HG02610 (cell line): ENCODE measurements at regions not wholly inside any gene's neighbourhood (a gene's known extent, or its start where the extent isn't known, plus 50 kb on each side); places are given as distances from the start of the nearest gene placed in this dataset.
"Not testable (repeated sequence)": the region's sequence is repeated elsewhere in the genome, so short reads cannot be mapped to it uniquely, and the experiment has no call there.

Experiments used
- ATAC-seq: cut with Tn5 transposase; IDR thresholded peaks from one replicate; pipeline ENCODE4 v1.9.1; 2021; ENCODE audit warnings: mild to moderate bottlenecking, moderate library complexity; ENCODE audit not compliant: unreplicated experiment

DNA sequence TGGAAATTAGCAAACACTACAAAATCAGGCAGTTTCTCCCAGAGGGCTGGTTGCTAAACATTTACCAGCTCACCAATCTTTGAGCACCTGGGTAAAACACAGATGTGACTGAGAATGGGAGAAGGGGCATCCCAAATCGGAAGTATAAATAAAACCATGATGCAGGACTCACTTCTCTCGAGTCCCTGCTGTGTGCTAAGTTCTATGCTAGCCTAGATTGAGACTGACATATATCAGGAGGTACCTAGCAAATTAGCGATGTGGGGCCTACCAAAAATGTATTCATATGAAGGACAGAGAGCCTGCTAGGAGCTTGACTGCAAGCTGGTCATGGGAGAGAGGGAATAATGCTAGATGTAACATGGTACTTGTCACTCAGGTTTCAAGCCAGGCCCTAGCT is 171.9 kb upstream of the PGRMC2 start:
- peak; percentile 47 for ATAC-seq

DNA sequence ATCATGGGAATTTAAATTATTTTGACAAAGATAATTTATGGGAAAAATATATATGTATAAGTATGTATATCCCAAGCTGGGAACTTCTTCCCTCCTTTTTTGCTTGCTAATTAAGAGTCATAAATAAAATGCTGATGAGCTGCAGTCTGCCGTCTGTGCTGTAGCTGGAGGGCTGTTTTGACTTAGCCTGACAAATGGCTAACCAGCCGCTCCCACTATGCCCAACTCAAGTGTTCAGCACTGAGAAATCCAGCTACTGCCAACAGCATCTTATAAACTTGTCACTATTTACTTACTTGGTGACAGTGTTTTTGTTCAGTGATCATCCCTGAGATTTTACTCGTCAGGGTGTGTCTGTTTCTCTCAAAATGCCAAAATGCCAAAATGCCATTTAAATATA is 171.2 kb upstream of the PGRMC2 start:
- no peak for ATAC-seq

DNA sequence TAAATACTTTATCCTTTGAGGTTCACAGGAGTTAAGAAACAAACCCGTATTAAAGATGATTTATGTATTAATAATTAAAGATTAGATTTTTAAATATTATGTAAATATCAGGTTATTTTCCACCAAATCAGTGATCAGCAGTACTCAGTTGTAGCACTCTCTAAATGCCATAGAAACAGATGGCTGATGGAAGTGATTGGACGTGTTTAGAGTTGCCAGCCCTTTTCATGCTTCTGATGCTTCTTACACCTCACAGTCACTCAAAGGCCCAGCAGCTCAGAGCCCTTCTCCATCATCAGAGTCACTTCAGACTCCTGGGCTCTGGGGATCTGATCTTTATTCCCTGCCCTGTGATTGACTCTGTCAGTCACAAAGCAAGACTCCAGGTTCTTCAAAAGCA is 170.1 kb upstream of the PGRMC2 start:
- no peak for ATAC-seq

DNA sequence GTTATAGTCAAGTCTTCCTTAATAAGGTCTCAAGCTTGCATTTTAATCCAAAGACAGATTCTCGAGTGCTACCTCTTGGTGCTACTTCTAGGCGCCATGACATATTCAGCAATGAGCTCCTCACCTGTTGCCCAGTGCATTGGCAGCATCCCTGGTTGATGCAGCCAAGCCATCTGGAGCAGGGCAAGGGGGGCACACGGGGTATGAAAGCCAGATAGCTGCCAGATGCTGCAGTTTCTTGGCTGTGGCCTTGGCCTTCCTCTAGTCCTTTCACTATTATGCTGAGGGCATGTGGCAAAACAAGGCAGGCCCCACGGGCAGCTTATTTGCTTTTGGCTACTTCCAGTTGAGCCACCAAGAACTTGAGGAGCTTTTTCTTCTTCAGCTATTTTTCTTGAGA is 168.6 kb upstream of the PGRMC2 start:
- no peak for ATAC-seq

DNA sequence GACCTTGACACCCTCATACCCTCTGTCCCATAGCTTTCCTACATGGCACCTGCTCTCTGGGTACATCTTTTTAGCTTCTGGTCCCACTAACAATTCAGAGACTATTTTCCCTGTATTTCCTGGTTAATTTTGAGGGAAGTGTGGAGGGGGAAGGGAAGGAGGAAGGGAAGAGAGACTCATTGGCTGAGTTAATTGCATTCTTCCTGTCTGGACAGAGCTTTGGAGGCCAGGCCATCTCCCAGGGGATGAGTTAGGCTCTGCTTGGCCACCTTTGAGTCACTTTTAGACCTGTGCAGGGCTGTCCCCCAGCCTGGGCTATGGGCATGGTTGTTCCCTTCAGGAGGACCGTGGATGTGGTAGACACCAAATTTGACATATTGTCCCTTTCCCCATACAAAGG is 167.9 kb upstream of the PGRMC2 start:
- ATAC-seq: no peak

DNA sequence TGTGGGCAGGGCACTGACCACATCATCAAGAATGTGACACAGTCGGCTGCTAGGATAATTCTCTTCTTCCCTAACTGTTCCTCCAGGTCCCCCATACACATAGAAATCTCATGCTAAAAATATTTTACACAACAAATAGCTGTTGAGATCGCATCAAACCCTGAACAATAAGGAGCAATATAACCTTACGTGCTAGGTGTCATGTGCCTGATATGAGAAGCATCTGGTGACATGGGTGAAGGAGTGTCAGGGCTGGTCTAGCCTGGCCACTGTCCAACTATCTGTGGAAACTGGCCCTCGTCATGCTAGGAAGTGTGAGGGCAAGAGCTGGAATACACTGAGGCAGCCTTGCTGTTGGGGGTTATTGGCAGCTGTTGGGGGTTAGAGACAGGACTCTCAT is 167.3 kb upstream of the PGRMC2 start:
- no peak for ATAC-seq

DNA sequence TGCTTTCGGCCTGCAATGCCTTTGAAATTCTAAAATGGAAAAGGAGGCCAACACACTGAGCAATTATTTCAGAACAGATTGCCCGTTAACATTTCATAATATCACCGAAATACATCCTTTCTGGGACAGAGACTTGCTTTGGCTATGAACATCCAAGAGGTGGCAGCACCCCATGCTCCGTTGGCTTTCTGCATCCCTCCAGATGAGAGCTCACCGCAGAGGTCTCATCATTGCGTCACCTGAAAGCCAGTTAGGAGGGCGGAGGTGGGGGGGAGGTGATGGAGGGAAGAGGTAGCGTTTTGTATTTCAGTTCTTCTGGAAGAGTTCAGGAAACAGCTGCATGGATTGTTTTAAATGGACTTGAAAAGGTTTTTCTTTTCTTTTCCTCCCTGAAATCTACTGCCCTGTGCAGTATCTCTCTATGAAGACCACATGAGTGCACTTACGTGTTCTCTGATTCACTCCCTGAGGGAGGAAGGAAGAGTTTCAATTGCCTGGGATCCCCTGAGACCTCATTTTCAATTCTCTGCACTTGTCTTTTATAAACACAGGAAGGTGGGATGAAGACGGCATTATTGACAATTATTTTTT is 166.8 kb upstream of the PGRMC2 start:
- peak; percentile 99 for ATAC-seq

DNA sequence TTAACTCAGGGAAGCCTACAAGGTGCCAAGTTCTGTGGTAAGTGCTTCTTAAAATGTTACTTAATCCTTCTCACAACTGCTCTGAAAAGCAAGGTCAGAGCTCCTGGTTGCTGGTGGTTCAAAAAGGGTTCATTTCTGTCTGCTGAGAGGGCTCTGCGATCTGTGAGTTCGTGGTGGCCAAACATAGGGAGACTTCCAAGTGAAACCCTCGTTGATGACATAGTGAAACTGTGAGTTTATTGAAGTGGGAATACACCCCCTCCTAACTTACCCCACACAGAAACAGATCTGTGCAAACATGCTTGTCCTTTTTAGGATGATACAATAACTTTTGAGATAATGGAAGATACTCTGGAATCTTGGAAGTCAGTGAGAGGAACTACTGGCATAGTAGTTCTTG is 164.8 kb upstream of the PGRMC2 start:
- no peak for ATAC-seq

DNA sequence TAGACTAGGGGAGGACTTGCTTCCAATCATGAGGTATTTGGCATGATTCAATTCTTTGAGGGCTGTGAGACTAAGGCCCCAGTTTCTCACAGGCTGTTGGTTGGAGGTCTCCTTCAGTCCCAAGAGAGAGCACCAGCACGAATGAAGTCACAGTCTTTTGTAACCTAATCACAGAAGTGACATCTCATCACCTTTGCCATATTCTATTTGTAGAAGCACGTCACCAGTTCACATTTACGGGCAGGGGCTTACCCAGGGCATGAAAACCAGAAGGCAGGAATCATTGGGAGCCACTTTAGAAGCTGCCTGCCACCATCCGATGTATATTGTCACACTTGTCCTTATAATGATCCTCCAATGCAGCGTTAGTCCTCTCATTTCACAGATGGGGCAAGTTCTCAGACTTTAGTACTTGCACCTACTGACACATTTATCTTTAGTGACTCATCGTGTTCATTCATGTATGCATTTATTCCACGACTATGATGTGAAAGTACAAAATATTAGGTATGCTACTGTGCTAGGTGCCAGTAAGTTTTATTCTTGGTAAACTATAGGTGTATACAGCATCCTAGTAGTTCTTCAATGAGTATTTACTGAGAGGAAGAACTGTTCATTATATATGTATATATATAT is 163.8 kb upstream of the PGRMC2 start:
- ATAC-seq: no peak

DNA sequence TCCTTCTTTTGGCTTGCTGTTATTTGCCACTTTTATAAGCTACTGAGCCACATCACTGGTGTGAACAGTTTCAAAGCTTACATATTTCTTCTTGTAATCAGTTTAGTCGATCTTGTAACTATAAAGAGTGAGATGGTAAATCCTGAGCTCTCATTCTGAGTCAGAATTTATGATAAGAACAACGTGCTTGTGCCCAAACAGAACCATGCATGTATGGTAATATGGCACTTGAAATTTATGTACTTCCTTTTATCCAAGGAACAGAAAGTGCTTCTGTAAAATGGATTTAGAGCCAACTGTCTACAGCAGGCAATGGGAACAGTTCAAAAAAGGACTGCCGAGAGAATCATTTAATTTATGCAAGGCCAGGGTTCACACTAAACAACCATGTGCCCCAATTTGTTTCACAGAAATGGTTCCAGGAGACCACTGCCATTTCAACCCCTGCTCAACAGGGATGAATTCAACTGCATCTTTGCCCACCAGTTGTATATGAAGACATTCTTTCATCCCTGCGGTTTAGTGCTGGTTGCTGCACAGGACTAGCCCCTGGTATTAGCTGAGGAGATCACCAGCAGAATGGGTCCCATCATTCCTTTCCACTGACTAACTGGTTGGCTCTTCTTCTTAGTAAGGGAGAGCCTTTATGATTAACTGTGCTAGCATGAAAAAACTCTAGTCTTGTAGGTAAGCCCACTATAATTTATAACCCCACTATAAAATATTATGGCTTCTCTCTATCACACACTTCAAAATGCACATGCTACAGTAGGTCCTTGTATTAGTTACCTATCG is 162.9 kb upstream of the PGRMC2 start:
- no peak for ATAC-seq

DNA sequence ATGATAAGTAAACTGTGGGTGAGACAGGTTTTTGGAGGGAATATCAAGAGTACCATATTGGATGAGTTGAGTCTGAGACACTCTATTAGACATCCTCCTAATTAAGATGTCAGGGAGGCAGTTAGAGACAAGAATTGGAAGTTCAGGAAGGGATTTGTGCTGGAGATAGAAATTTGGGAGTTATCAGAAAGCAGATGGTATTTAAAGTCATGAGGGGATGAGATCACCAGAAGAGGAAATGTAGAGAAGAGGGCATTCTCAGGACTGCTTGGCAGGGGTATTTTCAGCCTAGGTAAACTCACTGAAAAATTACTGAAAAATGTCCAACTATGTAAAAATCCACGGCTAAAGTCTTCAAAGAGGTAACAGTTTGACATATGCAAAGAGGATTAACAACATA is 161.6 kb upstream of the PGRMC2 start:
- no peak for ATAC-seq

DNA sequence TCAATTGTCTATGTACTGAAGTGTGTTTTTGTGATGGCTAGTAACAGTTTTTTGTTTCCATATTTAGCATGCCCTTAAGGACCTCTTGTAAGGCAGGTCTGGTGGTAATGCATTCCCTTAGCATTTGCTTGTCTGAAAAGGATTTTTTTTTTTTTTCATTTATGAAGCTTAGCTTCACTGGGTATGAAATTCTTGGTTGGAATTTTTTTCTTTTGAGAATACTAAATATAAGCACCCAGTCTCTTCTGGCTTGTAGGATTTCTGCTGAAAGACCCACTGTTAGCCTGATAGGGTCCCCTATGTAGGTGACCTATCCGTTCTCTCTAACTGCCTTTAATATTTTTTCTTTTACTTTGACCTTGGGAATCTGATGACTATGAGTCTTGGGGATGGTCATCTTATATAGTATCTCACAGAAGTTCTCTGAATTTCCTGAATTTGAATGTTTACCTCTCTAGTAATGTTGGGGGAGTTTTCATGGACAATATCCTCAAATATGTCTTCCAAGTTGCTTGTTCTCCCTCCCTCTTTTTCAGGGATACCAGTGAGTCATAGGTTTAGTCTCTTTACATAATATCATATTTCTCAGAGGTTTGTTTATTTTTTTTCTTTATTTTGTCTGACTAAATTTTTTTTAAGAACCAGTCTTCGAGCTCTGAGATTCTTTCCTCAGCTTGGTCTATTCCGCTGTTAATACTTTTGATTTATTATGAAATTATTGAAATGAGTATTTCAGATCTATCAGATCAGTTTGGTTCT is 157.1 kb upstream of the PGRMC2 start:
- no peak for ATAC-seq

DNA sequence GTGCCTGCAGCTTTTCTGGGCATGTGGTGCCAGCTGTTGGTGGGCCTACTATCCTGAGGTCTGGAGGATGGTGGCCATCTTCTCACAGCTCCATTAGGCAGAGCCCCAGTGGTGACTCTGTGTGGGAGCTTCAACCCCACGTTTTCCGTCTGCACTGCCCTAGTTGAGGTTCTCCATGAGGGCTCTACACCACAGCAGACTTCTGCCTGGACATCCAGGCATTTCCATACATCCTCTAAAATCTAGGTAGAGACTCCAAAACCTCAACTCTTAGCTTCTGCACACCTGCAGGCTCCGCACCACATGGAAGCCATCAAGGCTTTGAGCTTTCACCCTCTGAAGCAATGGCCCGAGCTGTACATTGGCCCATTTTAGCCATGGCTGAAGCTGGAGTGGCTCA is 153.3 kb upstream of the PGRMC2 start:
- no peak for ATAC-seq

DNA sequence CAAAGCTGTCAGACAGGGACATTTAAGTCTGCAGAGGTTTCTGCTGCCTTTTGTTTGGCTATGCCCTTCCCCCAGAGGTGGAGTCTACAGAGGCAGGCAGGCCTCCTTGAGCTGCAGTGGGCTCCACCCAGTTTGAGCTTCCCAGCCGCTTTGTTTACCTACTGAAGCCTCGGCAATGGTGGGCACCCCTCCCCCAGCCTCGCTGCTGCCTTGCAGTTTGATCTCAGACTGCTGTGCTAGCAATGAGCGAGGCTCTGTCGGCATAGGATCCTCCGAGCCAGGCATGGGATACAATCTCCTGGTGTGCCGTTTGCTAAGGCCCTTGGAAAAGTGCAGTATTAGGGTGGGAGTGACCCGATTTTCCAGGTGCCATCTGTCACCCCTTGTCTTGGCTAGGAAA is 149.4 kb upstream of the PGRMC2 start:
- not testable (repeated sequence) for ATAC-seq

DNA sequence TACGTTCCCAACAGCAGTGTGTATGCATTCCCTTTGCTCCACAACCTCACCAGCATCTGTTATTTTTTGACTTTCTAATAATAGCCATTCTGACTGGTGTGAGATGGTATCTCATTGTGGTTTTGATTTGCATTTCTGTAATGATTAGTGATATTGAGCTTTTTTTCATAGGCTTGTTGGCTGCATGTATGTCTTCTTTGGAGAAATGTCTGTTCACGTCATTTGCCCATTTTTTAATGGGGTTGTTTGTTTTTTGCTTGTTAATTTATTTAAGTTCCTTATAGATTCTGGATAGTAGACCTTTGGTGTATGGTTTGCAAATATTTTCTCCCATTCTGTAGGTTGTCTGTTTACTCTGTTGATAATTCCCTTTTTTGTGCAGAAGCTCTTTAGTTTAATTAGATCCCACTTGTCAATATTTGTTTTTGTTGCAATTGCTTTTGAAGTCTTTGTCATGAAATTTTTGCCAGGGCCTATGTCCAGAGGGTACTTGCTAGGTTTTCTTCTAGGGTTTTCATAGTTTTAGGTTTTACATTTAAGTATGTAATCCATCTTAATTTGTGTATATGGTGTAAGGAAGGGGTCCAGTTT is 141.5 kb upstream of the PGRMC2 start:
- ATAC-seq: not testable (repeated sequence)

DNA sequence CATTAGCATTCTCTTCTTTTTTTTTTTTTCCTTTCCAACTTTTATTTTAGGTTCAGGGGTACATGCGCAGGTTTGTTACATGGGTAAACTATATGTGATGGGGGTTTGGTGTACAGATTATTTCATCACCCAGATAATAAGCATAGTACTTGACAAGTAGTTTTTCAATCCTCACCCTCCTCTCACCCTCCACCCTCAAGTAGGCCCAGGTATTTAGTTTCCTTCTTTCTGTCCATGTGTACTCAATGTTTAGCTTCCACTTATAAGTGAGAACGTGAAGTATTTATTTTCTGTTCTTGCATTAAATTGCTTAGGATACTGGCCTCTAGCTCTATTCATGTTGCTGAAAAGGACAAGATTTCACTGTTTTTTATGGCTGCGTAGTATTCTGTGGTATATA is 140.8 kb upstream of the PGRMC2 start:
- no peak for ATAC-seq

DNA sequence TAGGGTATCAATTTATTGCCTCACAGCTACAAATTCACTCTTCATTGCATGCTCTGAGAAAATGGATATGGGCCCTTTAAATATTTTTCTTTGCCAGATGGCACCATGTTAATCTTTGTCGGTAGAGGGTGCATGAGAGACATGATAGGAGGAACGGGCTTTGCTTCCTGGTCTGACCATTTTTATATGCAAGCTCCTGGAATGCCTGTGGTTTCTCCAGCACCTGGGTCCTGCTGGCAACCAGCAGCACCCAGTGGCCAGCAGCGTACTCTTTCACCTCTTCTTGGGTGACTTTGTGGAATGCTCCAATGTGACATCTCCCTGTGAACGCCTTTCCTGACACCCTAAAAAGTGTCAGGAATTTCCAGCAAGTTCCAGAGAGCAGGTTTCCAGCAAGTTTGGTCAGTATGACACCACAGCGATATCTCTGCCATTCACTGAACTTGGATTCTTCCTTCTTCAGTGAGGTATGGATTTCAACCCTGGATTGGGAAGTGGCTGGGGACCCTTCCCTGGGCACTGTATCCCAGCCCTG is 140.3 kb upstream of the PGRMC2 start:
- no peak for ATAC-seq

DNA sequence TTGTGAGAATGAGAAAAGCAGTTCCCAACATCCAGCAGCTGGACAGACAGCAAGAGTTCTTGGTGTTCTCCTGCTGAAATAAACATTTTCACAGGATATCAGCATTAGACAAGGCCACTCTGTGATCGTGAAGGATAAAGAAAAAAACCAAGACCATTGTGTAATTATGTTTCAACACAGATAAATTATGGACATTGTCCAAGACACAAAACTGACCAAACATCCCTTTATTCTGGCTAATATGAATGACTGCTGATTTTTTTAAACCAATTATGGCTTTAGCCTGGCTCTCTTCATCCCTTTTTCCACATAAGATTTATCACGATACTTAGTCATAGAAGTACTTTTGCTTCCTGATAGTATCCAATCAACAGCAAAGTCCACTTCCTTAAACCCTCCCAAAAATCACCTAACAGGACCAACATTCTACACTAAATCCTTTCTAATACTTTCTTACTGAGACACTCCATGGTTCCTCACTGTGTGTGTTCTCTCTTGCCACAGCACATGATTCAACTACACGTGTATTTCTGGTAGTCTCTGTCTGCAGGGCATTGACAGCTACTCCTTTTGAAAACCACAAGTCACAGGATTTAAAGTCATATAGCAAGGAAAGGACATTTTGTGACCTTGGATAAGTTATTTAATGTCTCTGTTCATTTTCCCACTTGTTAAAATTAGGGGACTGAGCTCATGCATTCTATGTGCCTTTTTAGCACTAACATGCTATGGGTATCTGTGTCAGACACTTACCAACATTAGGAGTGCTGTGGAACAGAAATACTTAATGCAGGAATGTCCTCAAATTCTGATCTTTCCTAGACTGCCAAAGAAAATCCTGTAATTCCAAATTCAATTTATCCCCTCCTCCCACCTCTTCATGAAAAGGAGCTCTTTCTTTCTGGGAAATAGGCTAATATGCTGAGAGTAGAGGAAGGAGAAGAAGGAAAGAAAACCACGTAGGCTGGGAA is 137.2 kb upstream of the PGRMC2 start:
- ATAC-seq: no peak

DNA sequence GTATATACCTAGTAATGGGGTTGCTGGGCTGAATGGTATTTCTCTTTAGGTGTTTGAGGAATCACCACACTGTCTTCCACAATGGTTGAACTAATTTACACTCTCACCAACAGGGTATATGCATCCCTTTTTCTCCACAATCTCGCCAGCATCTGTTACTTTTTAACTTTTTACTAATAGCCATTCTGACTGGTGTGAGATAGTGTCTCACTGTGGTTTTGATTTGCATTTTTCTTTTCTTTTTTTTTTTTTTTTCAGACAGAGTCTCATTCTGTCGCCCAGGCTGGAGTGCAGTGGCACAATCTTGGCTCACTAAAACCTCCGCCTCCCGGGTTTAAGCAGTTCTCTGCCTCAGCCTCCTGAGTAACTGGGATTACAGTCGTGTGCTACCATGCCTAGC is 134.7 kb upstream of the PGRMC2 start:
- ATAC-seq: not testable (repeated sequence)

DNA sequence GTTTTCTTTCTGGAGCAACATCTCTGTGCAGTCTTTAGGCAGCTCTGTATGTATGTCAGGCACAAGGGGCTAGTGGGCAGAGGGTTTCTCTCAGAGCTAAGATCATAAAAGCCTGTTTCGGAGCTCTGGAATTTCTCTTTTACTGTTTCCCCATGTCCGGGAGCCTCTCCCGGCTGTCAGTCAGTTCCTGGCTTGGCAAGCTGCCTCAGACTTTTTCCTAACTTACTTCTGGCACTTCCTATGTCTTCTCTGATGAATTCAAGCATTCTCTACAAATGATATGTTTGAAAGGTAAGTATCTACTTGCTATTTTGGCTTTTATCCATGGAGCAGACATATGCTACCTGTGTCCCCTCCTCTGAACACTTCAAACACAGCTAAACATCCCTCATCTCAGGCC is 129.3 kb upstream of the PGRMC2 start:
- no peak for ATAC-seq
